OCI-LY7 (cell line): ENCODE measurements at regions not wholly inside any gene's neighbourhood (a gene's known extent, or its start where the extent isn't known, plus 50 kb on each side); places are given as distances from the start of the nearest gene placed in this dataset.
"Not testable (repeated sequence)": the region's sequence is repeated elsewhere in the genome, so short reads cannot be mapped to it uniquely, and the experiment has no call there.

Experiments
- CTCF ChIP-seq: fragments of 200-600 bp; sonication (generic); conservative IDR thresholded peaks from 2 replicates; pipeline ENCODE4 v1.5.1; 2014; ENCODE audit warnings: mild to moderate bottlenecking, antibody characterized with exemption, low read length, moderate library complexity, mixed read lengths
- EZH2phosphoT487 ChIP-seq: fragments of 200-600 bp; sonication (generic); IDR thresholded peaks from 2 replicates; pipeline ENCODE4 v1.6.1; 2018; ENCODE audit warnings: low read depth, borderline replicate concordance, mild to moderate bottlenecking, mixed run types, antibody characterized with exemption, low read length, moderate library complexity, mixed read lengths

GRCh38 chr6:57860481-57861315 lies 543.3 kb downstream of the PRIM2 start:
- not testable (repeated sequence) for TF ChIP-seq CTCF, EZH2phosphoT487
